Fibroblast of skin of abdomen (primary cell): ENCODE measurements at regions not wholly inside any gene's neighbourhood (a gene's known extent, or its start where the extent isn't known, plus 50 kb on each side); places are given as distances from the start of the nearest gene placed in this dataset.

Experiments
- DNase-seq: peaks from one replicate; pipeline ENCODE4 v3.0.0-alpha.2; 2013

DNA sequence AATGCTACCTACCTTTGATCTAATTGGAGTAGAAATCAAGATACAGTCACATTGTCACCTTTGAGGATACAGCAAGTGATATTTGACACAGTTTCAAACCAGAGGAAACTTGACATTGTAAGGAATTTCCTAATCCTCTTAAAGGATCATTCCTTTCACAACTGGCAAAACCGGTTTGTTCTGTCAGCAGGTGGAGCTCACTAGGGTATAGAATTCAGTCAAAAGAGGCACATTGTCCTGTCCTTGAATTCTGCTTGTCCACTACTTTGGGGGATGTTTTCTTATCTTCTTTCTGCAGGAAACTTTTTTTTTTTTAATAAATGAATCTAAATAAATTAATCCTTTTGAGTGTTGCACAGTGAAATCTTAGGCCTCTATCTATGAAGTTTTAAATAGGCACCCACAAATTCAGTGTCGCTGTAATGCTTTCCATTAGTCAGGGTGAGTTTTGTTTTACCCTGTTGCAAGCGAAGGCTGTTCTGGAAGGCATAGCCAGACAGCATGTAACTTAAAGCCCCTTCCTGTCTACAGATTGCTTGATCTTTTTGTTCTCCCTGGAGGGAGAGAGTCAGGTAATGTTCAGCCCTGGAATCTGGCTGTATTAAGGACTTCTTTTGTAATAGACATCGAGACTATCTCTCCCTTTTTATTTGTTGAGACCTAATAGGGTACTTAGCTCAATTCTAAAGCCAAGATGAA lies 285.0 kb upstream of the RGS6 start:
- no peak for DNase-seq

DNA sequence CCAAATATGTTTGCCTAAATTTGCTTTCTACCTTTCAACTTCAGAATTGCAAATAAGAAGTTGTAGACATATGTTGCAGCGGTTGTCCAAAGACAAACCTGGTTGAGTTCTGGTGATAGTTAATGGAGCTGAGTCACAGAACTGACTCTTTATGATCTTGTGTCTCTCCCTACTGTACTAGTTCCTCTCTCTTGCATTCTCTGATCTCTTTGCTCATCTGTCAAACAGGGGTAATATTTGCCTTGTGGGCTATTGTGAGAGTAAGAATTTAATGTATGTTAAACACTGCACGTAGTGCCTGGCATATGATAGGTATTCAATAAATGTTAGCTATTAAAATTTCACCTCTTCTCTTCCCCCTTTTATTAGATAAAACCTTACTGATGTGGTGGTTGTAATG lies 283.5 kb upstream of the RGS6 start:
- no peak for DNase-seq

GRCh38 chr14:71650187-71650755 lies 282.0 kb upstream of the RGS6 start:
- no peak for DNase-seq

GRCh38 chr14:71651228-71651627 lies 281.0 kb upstream of the RGS6 start:
- peak; percentile 86 for DNase-seq

DNA sequence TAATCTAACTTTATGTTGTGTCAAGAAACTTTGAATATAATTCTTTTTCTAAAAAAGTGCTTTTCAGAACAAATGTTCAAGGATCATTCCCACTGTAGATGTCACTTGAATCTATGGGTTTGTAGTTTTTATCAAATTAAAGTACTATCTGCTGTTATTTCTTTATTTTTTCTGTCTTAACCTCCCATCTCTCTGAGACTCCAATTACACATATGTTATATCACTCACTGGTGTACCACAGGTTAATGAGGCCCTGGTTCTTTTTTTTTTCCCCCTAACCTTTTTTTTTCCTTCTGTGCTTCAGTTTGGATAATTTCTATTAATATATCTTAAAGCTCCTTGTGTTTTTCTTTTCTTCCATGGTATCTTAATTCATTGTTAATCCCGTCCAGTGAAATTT lies 279.9 kb upstream of the RGS6 start:
- no peak for DNase-seq

- no peak for DNase-seq
Measured at GRCh38 chr14:71654810-71655209, 277.4 kb upstream of the RGS6 start.

DNA sequence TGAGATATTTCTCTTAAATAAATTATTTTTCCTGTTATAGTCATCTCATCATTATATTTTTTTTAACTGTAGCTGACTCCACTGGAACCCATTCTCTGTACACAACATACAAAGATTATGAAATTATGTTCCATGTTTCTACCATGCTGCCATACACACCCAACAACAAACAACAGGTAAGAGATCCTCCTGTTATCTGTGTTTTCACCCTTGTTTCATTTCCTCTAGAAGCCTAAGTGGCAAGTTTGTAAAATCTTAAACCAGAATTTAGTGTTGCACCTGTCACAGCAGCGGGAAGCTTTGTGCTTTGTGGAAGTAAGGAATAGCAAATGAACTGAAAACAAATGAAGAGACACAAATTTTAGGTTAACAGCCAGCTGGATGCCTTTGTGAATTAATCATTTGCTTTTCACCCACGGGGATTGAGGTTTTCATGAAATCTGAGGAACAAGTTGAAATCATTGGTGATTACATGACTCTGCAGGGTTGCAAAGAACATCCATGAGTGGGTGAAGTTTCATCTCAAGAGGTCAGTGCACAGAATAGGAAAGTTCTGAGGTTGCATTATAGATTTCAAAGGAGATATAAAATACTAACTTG lies 273.9 kb upstream of the RGS6 start:
- peak; percentile 28 for DNase-seq

DNA sequence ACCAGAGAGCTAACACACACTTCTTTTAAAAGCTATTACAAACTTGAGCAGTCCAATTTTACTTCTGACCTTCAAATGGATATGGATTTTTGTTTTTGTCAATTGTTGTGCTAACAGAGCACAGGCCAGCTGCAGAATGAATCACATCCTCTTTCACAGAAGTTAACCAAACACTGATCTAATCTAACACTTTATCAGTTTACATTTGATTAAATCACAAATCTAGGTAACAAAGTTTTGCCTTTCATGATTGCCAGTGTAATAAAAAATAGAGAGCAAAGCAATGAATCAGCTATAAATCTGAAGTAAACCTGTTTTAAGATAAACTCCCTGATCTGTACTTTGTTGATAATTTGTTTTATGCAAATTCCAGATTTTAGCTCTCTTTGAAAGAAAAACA lies 273.1 kb upstream of the RGS6 start:
- DNase-seq, result no peak

- DNase-seq, result no peak
Measured at GRCh38 chr14:71661441-71661840, 270.8 kb upstream of the RGS6 start.

GRCh38 chr14:71662291-71662790 lies 269.9 kb upstream of the RGS6 start:
- DNase-seq, result no peak

DNA sequence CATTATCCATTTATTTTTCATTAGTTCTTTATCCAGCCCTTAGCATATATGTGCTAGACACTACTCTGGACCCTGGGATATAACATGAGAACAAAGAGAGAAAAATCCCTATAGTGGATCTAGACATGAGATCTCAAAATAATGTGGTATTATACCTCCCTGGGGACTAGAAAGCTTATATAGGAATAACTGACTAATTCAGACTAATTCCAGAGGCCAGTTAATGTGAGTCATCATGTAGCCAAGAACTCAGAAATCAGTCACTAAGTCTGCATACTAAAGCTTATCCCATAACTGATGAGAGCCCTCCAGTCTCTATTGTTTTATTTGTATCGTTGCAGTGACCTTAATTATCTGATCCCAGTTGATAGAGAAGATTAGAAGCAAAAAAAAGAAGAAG lies 267.1 kb upstream of the RGS6 start:
- DNase-seq, result peak; percentile 94

- no peak for DNase-seq
Measured at GRCh38 chr14:71665781-71666180, 266.4 kb upstream of the RGS6 start.

- DNase-seq, result peak; percentile 71
Measured at GRCh38 chr14:71666571-71667145, 265.6 kb upstream of the RGS6 start.

- DNase-seq, result no peak
Measured at GRCh38 chr14:71668186-71668912, 263.9 kb upstream of the RGS6 start.

- DNase-seq, result no peak
Measured at GRCh38 chr14:71672596-71672995, 259.6 kb upstream of the RGS6 start.

- DNase-seq, result no peak
Measured at GRCh38 chr14:71675126-71675899, 256.9 kb upstream of the RGS6 start.

DNA sequence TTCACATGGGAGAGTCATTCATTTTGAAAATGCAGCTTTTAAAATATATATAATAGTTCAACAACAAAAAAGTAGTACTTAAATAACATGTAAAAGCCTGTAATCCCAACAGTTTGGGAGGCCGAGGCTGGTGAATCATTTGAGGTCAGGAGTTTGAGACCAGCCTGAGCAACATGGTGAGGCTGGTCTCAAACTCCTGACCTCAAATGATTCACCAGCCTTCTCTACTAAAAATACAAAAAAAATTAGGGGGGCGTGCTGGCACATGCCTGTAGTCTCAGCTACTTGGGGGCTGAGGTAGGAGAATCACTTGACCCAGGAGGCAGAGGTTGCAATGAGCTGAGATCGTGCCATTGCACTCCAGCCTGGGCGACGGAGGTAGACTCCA lies 256.3 kb upstream of the RGS6 start:
- no peak for DNase-seq

DNA sequence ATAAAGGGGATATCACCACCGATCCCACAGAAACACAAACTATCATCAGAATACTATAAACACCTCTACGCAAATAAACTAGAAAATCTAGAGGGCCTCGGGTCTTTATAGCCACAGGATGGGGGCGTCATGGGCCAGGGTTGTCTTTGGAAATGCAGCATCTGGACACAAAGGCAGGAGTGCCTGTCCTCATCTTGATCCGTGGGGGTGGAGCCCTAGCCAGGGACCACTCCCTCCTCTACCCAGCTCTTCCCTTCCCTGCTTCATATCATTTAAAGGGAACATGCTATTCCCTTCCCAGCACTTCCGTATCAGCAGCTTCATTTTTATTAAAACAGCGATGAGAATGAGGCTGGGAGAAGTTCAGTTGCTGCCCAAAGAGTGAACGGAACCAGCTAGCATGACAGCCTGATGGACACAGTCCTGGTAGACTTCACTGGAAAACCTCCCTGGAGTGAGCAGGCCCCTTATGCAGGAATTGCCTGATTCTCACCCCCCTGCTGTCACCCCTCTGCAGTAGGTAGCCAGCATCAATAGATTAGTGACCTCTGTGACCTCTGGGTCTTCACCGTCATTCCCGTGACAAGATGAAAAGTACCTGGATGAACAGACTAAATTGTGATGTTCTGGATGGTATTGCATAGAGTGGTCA lies 251.4 kb upstream of the RGS6 start:
- no peak for DNase-seq

DNA sequence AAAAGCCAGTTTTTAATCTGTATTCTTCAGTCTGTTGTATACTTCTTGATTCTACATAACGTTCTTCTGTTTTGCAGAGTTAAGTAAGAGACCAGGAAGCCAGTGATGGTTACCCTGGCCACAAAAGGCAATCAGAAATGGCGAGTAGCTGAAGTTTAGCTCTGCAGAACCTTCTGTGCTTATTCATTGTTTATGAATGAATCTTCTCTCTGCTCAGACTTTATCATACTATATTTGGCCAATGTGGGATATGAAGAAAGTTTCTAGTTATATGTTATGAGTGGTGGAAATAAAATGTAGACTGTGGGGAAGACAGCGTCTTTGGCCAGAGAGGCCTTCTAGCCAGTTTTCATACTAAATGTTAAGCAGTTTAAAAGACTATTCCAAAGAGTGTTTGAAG lies 249.9 kb upstream of the RGS6 start:
- peak; percentile 71 for DNase-seq

- DNase-seq, result no peak
Measured at GRCh38 chr14:71684323-71684722, 247.9 kb upstream of the RGS6 start.

DNA sequence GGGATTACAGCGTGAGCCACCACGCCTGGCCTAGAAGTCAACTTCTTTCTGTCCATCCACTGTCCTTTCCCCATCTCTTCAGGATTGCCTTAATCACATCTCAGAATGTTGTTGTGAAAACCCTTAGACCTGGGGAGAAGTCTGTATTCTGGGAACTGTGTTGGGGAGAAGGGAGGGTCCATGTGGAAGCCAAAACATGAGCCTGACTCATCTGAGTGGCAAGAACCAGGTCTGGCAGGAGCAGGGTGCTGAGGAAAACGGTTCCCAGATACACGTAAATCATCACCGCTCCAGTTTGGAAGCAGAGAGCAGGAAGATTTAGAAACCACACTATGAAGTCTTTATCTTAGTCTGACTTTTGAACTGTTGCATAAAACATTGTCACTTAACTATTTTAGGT lies 245.6 kb upstream of the RGS6 start:
- peak; percentile 84 for DNase-seq
